ENCODE measurements at regions not wholly inside any gene's neighbourhood (a gene's known extent, or its start where the extent isn't known, plus 50 kb on each side); places are given as distances from the start of the nearest gene placed in this dataset.

GRCh38 chr11:10365045-10365444 lies 60.2 kb downstream of the ADM start:
- TF ChIP-seq POLR2A (IDR thresholded peaks at IDR 0.05; ENCODE audit: low read depth, low read length) (no peak), CTCF (conservative IDR thresholded peaks at IDR 0.05; ENCODE audit: low read depth, low read length) (no peak), RAD21 (IDR thresholded peaks at IDR 0.05; ENCODE audit: low read length) (no peak), SMC3 (IDR thresholded peaks at IDR 0.05; ENCODE audit: low read depth, low read length) (no peak), CEBPB (IDR thresholded peaks at IDR 0.05; ENCODE audit: low read depth, low read length) (no peak), ELK1 (IDR thresholded peaks at IDR 0.05; ENCODE audit: borderline replicate concordance, low read depth, low read length) (no peak), MXI1 (IDR thresholded peaks at IDR 0.05; ENCODE audit: borderline replicate concordance, low read depth, low read length) (no peak), MAFK (IDR thresholded peaks at IDR 0.05; ENCODE audit: low read depth, low read length) (no peak), MAZ (IDR thresholded peaks at IDR 0.05; ENCODE audit: borderline replicate concordance, low read depth, low read length) (no peak), RFX5 (IDR thresholded peaks at IDR 0.05; ENCODE audit: low read depth, low read length) (no peak), USF2 (IDR thresholded peaks at IDR 0.05; ENCODE audit: low read depth, low read length) (no peak), NFE2L2 (IDR thresholded peaks at IDR 0.05; ENCODE audit: low read depth, low read length) (no peak)

Data from IMR-90 (cell line).